HG02678 (cell line): ENCODE measurements at regions not wholly inside any gene's neighbourhood (a gene's known extent, or its start where the extent isn't known, plus 50 kb on each side); places are given as distances from the start of the nearest gene placed in this dataset.

Experiments used
- ATAC-seq: cut with Tn5 transposase; IDR thresholded peaks from one replicate; pipeline ENCODE4 v1.9.1; 2021; ENCODE audit warnings: mild to moderate bottlenecking, moderate library complexity; ENCODE audit not compliant: unreplicated experiment

DNA sequence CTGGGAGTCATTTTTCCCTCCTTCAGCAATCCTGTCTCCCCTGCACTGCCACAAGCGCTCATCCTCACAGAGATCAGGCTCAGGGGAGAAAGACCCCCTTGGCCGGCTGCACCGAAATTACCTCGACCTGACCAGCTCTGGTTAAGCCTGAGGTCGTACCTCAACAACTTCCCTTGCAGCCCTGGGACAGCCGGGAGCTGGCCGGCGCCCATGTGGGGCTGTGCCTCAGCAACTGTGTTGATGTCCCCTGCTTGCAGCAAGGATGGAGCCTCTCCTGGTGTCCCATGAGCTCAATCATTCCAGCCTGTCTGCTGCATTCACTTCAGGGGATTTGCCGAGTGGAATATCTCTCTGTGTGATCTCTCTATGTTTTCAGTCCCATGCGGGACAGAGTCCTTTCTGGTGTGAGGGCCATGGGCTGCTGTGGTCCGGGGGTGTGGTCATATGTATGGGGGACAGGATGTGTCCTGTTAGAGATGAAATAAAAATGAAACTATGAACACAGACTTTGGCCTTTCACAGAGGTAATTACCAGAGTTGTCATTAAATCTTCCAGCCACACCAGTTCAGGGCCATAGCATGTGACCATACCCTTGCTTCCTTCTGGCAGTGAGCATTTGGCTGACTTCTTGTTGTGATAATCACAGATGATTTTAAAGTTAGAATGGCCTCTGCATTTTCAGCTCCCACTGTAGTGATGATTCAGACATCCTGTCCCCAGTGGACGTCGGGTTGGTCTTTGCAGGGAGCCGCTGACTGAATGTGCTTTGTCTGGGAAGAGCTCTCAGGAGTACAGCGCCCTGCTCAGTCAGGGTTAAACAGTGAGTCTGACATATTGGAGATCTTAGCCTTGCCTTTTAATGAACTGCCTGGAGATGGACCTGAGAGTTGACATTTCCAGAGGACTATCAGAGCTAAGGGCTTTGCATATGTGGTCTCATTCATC lies 405.9 kb downstream of the AACS start:
- ATAC-seq, result no peak

DNA sequence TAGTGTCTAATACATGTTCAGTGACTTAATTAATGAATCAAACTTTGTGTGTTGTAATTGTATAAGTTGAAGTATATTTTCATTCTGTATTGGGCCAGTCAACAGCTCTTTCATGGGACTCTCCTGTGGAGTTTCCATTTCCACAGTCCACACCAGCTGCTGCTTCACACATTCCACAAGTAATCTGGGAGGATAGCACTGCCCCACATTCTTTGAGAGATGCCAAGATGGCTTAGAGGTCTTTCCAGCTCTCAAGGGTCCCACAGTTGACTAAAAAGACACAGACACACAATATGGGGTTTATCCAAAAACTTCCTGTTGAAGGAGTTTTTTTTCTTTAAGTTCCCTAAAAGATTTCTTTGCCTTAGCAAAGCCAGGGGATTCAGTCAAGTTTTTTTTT lies 408.3 kb downstream of the AACS start:
- ATAC-seq, result no peak

DNA sequence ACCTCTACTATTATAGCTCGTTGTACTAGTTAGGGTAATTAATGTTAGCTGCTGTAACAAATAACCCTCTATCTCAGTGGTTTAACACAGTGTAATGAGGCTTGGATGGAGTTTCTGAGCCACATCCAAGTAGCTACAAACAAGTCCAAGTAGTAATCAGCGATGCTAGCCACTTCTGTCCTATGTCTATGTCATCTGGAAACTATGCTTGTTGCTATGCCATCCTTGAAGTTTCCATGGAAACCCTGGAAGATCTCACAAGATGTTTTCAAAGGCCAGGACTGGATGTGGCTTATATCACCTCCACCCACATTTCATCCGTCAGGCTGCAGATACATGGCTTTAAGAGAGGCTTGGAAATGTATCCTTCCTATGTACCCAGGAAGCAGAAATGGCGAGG lies 422.1 kb downstream of the AACS start:
- ATAC-seq, result no peak

DNA sequence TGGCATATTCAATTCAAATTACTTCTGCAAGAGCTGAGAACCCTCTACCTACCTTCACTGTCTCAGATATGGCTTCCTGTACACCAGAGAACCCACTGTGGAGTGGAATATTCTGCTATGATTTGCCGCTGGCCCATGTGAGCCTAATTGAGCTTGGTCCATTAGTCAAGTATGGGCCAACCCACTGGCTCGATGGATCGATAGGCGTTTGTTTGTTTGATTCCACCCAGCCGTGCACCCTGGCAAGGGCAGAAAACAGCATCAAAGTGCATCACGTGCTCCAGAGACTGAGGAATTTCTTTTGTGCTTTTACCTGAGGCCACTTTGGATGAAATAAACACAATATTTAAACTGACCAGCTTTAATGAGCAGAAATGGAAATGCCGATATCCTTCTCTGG lies 426.3 kb downstream of the AACS start:
- no peak for ATAC-seq

DNA sequence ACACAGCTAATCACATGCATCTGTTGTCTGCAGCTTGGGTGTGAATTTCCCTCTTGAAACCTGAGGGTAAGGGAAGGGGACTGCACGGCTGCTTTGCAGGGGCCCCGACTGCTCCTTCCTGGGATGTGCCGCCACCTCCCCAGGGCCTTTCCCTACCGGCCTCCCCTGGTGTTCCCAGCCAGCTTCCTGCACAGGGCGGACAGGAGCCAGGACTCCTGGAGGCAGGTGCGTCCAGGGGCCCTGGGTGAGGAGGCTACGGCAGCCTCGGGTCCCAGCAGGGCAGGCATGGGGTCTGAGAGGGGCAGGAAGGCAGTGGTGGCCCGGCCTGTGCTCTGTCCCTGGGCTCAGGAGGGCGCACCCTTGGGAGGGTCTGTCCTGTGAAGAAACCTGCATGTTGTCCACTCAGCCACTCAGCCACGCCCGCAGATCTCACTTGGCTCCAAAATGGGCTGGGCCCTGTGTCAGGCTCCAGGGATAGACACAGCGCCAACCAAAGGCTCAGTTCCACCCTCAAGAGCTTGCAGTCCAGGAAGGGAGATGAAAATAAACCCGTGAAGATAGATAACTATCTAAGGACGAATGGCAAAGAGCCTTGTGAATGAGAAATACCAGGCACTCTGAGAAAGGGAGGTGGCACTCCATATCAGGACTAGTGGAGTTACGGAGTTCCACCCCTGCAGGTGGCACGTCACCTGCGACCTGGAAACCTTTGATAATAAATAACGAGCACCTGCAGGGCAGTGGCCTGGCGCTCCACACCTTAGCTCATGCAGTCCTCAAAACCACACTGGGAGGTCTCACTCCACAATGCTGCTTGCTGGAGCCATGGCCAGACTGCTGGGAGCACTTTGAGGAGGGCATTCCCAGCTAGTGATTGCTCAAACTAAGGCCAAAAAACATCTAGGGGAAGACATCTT lies 427.4 kb downstream of the AACS start:
- ATAC-seq, result no peak

DNA sequence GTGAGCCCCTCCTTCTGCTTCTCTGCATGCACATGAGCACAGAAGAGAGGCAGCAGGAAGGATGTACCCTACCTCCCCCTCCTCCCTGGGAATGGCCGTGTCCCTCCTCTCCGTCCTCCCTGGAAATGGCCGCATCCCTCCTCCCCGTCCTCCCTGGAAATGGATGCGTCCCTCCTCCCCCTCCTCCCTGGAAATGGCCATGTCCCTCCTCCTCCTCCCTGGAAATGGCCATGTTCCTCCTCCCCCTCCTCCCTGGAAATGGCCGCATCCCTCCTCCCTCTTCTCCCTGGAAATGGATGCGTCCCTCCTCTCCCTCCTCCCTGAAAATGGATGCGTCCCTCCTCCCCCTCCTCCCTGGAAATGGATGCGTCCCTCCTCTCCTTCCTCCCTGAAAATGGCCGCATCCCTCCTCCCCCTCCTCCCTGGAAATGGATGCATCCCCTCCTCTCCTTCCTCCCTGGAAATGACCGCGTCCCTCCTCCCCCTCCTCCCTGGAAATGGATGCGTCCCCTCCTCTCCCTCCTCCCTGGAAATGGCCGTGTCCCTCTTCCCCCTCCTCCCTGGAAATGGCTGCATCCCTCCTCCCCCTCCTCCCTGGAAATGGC lies 428.6 kb downstream of the AACS start:
- ATAC-seq, result no peak

DNA sequence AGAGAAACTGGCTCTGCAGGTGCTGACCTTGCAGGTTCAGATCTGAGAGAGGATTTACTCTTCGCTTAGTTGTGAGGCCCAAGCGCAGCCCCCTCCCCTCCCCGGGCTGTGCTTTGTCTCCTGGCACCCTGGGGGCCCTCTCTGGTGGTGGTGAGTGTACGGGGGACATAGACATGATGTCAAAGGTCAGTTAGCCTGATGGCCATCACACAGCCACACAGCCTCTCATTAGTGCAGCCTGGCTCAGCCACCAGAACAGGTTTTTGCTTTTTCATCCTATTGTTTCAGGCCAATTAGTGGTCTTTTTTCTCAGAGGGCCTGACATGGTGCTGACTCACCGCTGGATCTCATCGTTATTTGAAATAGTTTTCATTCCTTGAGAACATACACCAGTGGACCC lies 437.9 kb downstream of the AACS start:
- no peak for ATAC-seq

DNA sequence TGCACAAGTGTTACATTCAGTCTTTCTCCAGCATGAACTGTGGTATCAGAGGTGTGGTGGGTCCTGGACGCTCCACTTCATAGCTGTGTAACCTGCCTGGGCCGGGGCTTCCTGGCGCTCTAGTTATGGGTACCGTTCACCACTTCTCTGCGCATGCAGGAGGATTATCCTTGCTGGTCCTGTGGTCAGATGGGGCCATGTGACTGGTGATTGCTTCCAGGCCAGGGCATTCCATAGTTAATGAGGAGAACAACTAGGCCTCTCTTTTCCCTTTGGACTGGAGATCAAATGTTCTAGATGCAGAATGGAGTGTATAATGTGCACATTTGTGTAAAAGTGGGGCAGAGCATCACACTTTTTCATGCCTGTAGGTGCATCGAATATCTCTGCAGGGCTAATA lies 444.0 kb downstream of the AACS start:
- no peak for ATAC-seq

DNA sequence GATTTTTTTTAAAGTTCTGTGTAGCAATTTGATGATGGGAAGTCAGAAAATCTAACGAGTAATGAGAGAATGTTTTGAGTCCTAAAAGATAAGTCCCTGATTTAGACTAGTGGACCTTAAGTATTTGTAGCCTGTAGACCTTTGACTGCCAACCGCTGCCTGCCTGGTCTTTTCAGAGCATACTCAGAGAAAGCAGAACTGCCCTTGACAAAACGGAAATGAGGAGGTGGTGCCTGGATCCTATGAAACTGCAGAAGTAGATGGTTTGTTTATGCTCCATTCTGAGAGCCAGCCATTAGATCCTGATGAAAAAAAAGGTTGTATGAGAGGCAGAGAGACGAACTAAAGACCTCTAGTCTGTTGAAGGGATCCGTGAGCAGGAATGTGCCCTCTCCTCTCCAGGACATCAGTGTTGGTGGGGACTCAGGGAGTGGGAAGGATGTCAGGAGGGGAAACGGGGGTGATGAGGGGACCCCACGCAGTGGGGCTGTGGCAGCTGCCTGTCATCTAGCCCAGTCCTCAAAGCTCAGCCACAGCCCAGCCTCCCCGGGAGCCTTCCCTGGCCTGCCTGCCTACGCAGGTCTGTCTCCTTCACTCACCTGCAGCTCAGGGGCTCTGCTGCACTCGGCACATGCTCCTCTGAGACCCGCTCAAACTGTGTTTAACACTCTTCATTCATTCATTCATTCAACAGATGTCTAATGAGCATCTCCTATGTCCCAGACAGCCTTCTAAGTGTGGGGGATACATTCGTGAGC lies 447.5 kb downstream of the AACS start:
- no peak for ATAC-seq

DNA sequence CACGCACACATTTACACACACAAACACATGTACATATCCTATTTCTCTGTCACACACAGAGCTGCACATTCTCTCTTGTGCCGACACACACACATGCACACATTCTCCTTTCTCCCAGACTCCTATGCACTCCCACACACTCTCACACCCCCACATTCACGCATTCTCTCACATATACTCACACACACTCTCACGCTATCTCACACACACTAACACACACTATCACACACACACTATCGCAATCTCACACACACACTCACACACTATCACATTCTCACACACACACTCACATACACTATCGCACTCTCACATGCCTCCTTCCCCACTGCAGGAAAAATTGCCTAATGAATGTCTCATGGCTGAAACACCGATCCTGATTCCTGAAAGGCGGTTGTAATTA lies 450.7 kb downstream of the AACS start:
- ATAC-seq, result no peak

DNA sequence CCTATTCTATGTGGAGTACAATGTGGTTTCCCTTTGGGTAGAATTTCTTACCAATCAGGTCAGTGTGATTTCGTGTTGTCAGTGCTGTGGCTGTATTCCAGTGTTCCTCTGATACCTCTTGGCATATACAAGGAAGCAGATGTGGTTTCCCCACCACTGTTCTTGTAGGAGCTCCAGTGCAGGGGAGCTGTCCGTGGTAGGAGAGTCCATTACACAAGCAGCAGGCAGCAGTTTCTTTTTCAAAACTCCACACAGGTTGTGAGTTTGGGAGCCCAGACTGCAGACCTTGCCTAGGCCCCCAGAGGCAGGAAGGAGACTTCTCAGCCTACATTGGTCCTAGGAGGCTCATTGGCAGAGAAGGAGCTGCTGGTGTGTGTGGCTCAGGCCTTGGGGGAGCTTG lies 452.8 kb downstream of the AACS start:
- no peak for ATAC-seq

DNA sequence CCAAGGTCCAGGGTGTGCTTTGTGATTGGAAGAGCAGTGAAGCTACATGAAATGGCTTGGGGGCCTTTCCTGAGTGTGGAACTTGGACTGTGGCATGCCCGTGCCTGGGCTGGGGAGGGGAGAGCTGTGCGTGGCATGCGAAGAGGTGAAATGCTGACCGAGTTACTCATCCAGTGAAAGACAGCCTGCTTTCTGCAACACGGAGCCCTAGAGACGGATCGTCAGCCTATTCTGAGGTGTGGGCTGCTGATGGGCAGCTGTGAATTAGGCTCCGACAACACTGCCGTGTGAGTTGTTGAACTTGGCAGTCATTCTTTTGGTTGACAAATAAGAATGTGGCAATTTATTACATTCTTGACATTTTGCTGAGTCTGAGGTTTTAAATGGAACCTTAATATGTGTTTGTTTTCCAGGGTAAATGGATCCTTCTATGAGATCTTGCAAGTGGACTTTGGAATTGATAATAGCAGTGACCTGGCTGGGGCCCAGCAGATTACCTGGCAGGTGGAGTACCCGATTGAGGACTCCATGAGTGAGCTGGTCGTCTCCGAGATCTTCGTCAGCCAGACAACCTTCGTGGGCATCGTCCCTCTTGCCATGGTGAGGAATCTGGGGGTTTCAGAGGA lies 453.9 kb downstream of the AACS start:
- no peak for ATAC-seq

DNA sequence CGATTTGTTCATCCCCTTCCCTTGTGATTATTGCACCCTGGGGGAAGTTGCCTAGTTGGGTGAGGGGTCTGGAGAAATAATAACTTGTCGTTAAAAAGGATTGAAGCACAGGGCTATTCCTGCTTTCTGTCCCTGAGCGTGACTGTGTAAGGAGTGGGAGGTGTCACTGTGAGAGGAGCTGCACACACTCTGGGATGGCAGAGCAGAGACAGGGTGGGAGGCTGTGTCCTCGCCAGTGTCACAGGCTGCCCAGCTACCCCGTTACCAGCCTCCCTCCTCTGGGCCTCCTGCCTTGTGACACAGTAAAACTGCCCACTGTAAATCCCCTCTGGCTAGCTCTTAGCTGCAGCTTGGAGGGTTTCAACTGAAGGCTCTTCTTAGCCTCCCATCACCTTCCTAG lies 460.6 kb downstream of the AACS start:
- ATAC-seq, result no peak

DNA sequence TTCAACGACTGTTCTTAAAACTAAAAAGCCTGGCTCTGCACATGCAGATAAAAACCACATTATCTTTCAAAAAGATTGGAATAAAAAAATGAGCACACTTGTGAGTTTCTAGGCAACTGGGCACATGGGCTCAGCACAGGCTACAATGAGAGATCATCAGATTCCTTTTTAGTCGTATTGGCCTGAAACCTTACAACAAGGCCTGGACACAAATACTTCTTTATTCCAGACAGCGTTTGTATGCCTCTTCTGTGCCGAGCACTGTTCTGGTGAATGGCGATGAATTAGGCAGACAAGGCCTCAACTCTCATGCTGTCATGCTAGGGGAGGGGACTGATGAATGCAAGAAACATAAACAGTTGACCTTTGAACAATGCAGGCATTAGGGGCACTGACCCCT lies 463.0 kb downstream of the AACS start:
- ATAC-seq, result no peak

DNA sequence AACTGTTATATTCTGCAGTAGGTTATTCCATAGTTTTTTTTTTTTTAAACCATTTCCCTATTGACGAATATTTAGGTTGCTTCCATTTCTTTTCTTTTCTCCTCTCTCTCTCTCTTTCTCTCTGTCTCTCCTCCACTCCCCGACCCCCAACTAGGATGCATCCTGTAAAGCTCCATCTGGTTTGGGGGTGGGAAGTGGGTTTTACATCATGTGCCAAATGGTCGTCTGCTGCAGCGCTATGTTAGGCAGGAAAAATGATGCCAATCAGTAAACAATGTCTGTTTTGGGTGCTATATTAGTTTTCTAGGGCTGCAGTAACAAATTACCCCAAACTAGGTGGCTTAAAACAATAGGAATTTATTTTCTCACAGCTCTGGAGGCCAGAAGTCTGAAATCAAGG lies 465.0 kb downstream of the AACS start:
- ATAC-seq, result no peak

DNA sequence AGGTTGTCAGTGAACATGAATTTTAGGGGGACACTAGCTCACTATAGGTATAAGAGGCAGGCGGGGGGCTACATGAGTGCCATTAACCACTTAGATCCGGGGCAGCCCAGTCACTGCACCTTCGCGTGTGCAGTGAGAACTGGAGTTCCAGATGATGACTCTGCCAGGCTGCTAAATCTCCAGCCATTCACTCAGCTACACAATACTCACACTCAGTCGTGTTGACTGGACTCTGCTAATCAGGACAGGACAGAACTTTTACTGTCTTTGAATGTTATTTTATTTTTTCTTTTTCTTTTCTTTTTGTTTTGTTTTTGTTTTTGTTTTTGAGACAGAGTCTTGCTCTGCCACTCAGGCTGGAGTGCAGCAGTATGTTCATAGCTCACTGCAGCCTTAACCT lies 465.6 kb downstream of the AACS start:
- no peak for ATAC-seq

DNA sequence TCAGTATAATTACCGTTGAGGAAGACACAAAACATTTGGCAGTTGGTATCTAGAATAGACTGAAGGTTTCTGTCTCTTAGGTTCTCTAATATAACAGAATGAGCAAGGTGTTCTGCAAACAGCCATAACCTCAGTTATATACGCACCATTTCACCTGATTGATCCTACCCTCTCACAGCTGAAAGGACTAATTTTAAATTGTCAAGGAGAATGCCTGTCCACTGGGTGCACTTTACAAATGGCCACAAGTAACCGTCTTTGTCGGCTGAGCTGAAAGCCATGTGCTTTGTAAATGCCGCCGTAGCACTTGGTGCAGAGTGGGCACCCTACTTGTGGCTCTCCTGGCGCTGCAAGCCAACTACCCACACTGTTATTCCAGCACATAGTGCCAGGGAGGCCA lies 466.3 kb downstream of the AACS start:
- no peak for ATAC-seq

DNA sequence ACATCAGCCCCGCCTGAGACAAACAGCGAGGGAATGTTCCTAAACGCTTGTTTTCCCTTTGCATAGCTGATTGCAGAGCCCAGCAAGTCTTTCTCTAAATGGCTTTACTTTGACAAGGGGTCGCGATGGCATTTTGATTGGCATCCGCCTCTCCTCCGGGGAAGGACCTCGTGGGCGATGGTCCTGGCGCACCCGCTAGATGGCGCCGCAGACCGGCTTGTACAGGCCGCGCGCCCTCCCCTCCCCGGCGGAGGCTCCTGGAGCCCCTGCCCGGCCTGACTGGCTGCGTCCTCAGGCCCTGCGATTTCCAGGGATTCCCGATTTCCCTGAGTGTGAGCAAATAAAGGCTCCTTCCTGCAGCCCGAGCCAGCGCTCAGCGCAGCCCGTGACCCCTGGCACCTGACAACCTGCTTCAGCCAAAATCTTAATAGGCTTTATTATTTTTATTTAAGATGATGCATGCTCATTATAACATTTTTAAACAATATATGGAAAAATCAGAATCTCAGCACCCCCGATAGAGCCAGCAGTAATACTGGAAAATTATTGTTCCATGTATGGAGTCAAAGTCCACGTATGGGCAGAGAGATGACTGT lies 468.3 kb downstream of the AACS start:
- ATAC-seq, result peak; percentile 67

DNA sequence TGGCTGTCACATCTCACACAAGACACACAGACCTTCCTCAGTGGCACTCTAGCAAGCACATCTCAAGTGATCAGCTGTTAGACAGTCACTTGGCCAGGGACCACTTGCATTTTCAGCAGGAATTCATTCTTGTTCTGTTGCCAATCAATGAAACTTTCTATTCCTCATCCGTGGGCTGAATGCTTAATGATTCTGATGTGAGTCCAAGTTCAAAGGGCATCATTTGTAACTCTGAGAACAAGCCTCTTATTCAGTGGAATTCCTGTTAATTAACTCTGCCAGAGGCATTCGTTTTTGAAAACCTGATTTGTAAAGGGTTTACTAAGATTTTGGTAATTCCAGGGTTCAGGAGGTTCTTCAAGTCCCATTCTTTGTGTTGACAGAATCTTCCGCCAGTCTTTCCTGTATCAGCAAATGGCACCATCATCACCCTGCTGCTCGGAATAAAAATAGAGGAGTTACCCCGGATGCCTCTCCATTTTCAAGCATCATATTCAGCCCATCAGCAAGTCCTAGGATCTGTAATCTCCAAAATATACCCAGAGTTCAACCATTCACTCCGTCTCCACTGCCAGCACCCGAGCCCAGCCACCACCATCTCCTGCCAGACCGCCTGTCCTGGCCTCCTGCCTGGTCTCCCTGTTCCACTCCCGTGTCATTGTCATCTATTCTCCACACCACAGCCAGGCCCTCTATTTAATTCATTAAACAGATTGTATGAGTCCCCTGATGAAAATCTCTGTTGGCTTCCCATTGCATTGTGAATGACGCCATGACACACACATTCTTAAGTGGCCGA lies 473.4 kb downstream of the AACS start:
- no peak for ATAC-seq
